Right lobe of liver (tissue), 6 donors: ENCODE measurements at regions not wholly inside any gene's neighbourhood (a gene's known extent, or its start where the extent isn't known, plus 50 kb on each side); places are given as distances from the start of the nearest gene placed in this dataset.

ENCODE experiments used
- ATAC-seq, 4 donors: fragments of 200-7000 bp; cut with Tn5 transposase; one replicate each; pipeline ENCODE4 v1.9.1; 2020; ENCODE audit warnings: mild to moderate bottlenecking in 4 of 4, moderate library complexity in 4 of 4
- DNase-seq, 3 donors: peaks; one replicate each; pipeline ENCODE4 v3.0.0-alpha.2; 2020
- H3K27ac ChIP-seq, 3 donors: fragments of 200-600 bp; one replicate each; pipeline ENCODE4 v1.8.0; 2022
- H3K27me3 ChIP-seq, 2 donors: fragments of 200-600 bp; one replicate each; pipeline ENCODE4 v1.8.0; 2022
- H3K36me3 ChIP-seq, 4 donors: fragments of 200-600 bp; sonication (generic) in 1 of 4; one replicate each; pipeline versions ENCODE4 v1.5.1 to v1.8.0; 2017 to 2022; ENCODE audit warnings: control low read depth in 1 of 4
- H3K4me1 ChIP-seq, 4 donors: fragments of 200-600 bp; sonication (generic) in 1 of 4; one replicate each; pipeline versions ENCODE4 v1.5.1 to v1.8.0; 2017 to 2022; ENCODE audit warnings: control low read depth in 1 of 4
- H3K4me3 ChIP-seq, 3 donors: fragments of 200-600 bp; one replicate each; pipeline ENCODE4 v1.8.0; 2022
- H3K9me3 ChIP-seq, 4 donors: fragments of 200-600 bp; sonication (generic) in 1 of 4; one replicate each; pipeline versions ENCODE4 v1.5.1 to v1.8.0; 2017 to 2022; ENCODE audit warnings: control low read depth in 1 of 4
- CTCF ChIP-seq, 4 donors: fragments of 200-600 bp in 3 of 4; fragments of 450-650 bp in 1 of 4; IDR thresholded peaks; one replicate each; pipeline versions ENCODE4 v1.5.1 to v1.8.0; 2016 to 2022; ENCODE audit warnings: antibody characterized with exemption in 4 of 4, mild to moderate bottlenecking in 2 of 4
- POLR2A ChIP-seq: fragments of 450-650 bp; IDR thresholded peaks from one replicate; pipeline ENCODE4 v1.6.1; 2017; ENCODE audit warnings: antibody characterized with exemption, mild to moderate bottlenecking
- WGBS: methylation state at CpG from one replicate; pipeline ENCODE4 v1.1.6; 2018; ENCODE audit warnings: low coverage, low lambda C conversion rate; ENCODE audit not compliant: insufficient coverage; ENCODE audit errors: missing lambda C conversion rate; 5-methylcytosine and 5-hydroxymethylcytosine counted together
- intact Hi-C, 2 donors: fragments of 100-400 bp; cut with DNase I; formaldehyde crosslinking; loops; one replicate each; pipeline versions ENCODE4 v1.11.2 to v1.14.1; 2022
- donor health status: DM: no; HTN: yes; CAD: no.
- donor health status: DM: no; HTN: no; CAD: no.
- donor health status: DM: no; HTN: no; CAD: no.
- donor health status: DM: no; HTN: yes; CAD: no.
- donor health status: DM: no; HTN: yes; CAD: no.

GRCh38 chr7:17121671-17122070, 176.8 kb upstream of the AHR start:
- no peaks in the 10 kb centered on the region for H3K4me1 ChIP-seq
- no peak for ATAC-seq
- no peak overlapping the region for H3K4me3 ChIP-seq
- intact Hi-C loops, result no loop called here
- H3K27ac ChIP-seq, result no peak overlapping the region
- no peak for TF ChIP-seq CTCF (IDR thresholded peaks at IDR 0.05)
- TF ChIP-seq POLR2A, result no peak
- H3K27me3 ChIP-seq, result no peaks in the 10 kb centered on the region
- DNase-seq, result no peak
- H3K36me3 ChIP-seq, result no peaks in the 10 kb centered on the region
- 84% methylated on average over 1 of the region's 1 CpG for WGBS
- H3K9me3 ChIP-seq, result no peaks in the 10 kb centered on the region

- no peak overlapping the region for H3K27ac ChIP-seq
- intact Hi-C loops, result no loop called here
- no peaks in the 10 kb centered on the region for H3K27me3 ChIP-seq
- ATAC-seq (peak in 2 of 4 donors; percentile 52 to 58), DNase-seq (no peak)
- H3K9me3 ChIP-seq, result no peaks in the 10 kb centered on the region
- H3K4me3 ChIP-seq, result no peak overlapping the region
- 42% methylated on average over 4 of the region's 4 CpGs for WGBS
- TF ChIP-seq CTCF (IDR thresholded peaks at IDR 0.05), result no peak
- TF ChIP-seq POLR2A, result no peak
- H3K4me1 ChIP-seq, result no peaks in the 10 kb centered on the region
- H3K36me3 ChIP-seq, result no peaks in the 10 kb centered on the region
Measured at GRCh38 chr7:17123020-17123419, 175.4 kb upstream of the AHR start.

- H3K9me3 ChIP-seq, result no peaks in the 10 kb centered on the region
- intact Hi-C loops, result no loop called here
- no peak overlapping the region for H3K27ac ChIP-seq
- ATAC-seq (no peak), DNase-seq (no peak)
- no peak for TF ChIP-seq CTCF (IDR thresholded peaks at IDR 0.05)
- no peak for TF ChIP-seq POLR2A
- peaks cover 0 to 11% (median 0%) of the 10 kb centered on the region in 4 donors for H3K4me1 ChIP-seq
- WGBS, result 84% methylated on average over 3 of the region's 3 CpGs
- no peaks in the 10 kb centered on the region for H3K27me3 ChIP-seq
- H3K4me3 ChIP-seq, result no peak overlapping the region
- no peaks in the 10 kb centered on the region for H3K36me3 ChIP-seq
Measured at GRCh38 chr7:17126413-17127268, 171.8 kb upstream of the AHR start.

- Histone ChIP-seq H3K4me3 (no peak overlapping the region), H3K4me1 (peaks cover 0 to 18% (median 0%) of the 10 kb centered on the region in 4 donors), H3K9me3 (no peaks in the 10 kb centered on the region), H3K27me3 (no peaks in the 10 kb centered on the region), H3K36me3 (no peaks in the 10 kb centered on the region), H3K27ac (no peak overlapping the region)
- WGBS, result 80% methylated on average over 1 of the region's 2 CpGs
- TF ChIP-seq CTCF (IDR thresholded peaks at IDR 0.05) (no peak), POLR2A (no peak)
- ATAC-seq (no peak), DNase-seq (no peak)
- intact Hi-C loops, result no loop called here
Measured at GRCh38 chr7:17129218-17129617, 169.2 kb upstream of the AHR start.
